Stimulated activated CD4-positive, alpha-beta T cell treated with anti-CD3 and anti-CD28 coated beads, Interleukin-12 subunit alpha, Interleukin-12 subunit beta, amount 100 ng/mL, for 24 hours (primary cell): ENCODE measurements at regions not wholly inside any gene's neighbourhood (a gene's known extent, or its start where the extent isn't known, plus 50 kb on each side); places are given as distances from the start of the nearest gene placed in this dataset.
"Not testable (repeated sequence)": the region's sequence is repeated elsewhere in the genome, so short reads cannot be mapped to it uniquely, and the experiment has no call there.

Source experiments
- DNase-seq, 2 experiments: peaks; one replicate each; pipeline ENCODE4 v3.0.0-alpha.2; 2020; ENCODE audit warnings: low read depth in 2 of 2

DNA sequence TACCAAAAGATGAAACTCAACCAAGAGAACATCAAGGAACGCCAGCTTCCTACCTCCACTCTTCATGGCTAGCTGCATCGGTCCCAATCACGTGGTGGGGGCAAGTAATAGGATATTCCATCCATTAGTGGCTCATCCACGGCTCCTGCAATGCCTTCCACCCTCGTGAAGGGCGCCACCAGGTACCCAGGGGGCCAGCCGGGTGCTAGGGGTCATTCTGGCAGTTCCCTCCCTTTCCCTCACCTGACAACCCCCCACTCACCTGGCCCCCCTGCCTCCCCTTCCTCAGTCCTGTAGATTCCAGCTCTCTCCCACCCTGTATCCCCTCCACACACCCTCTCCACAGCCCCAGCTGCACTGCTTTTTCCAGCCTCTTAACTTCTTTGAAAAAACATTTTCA is 161.9 kb downstream of the URI1 start:
- DNase-seq = no peak

DNA sequence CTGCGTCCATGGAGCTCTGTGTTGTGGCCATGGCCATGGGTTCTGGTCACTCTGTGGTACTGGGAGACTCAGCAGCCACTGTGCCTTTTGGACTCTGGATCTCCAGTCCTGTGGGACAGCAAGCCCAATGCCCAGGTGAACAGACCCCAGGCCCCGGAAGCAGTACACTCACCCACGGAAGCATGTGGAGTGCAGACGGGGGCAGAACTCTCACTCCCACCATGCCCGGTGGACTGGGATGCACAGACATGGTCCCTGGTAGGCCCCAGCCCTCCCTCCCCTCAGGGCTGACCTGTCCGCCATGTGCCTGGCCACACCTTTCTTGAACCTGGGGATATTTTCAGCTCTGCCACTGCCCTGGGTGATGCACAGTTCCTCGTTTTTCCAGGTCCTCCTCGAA is 163.3 kb downstream of the URI1 start:
- no peak for DNase-seq

DNA sequence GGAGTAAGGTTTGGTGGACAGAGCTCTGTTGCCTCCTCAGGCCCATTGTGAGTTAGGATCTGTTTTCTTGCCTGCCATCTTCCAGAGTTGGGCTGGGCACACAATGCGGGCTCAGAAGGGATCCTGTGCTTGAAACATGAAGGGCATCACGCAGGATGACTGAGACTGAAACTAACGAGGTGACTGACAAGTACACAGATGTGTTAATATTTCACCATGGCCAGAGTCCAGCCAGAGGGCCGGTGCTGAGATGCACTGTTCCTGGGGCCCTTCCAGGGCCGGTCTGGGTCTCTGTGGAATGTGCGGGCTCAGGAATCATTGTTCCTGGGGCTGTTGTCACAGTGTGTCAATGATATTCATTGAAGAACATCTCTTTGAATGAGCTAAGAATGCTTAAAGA is 163.7 kb downstream of the URI1 start:
- no peak for DNase-seq

DNA sequence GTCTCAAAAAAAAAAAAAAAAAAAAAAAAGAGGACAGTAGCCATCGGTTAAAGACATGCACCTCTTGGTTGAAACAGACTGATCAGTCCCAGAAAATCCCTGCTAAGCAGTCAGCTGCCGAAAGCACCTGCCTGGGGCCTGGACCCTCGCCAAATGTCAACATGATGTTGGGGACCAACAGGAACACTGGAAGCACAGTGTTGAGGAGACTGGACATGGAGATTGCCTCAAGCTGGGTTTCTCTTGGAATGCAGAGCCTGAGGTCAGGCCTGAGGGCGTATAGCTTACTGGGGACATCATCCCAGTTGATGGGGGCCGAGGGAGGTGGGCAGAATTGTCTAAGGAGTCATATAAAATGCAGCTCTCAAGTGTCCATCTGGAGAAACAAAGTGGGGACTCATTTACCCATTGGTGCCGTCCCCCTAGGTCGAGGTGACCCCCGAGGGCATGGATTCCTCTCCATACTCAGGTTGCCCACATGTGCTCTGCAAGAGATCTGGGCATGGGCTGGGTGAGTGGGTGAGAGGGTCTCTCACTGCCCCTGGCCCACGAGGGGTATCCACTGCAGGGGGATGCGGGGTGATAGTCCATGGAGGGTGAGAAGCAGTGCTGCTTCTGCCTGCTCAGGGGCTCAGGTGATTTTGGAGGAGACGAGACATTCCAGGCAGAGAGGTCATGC is 164.5 kb downstream of the URI1 start:
- DNase-seq = no peak

DNA sequence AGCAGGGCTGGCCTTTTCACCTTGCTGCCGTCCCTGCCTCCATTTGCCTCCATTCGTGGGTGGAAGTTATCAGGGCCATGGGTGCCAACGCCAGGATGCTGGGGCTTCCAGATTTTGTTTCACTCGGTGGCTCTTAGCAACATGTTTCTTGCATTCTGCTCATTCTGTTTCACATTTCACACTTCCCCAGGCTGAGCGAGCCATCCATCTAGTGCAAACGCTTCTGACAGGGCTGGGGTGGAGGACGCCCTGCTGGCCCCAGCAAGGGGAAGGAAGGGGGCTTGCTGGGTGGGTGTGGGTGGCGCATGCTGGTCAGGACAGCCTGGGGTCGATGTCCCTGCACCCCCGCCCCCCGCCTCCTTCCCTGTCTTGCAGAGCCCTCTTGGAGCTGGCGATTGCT is 165.2 kb downstream of the URI1 start:
- no peak for DNase-seq

DNA sequence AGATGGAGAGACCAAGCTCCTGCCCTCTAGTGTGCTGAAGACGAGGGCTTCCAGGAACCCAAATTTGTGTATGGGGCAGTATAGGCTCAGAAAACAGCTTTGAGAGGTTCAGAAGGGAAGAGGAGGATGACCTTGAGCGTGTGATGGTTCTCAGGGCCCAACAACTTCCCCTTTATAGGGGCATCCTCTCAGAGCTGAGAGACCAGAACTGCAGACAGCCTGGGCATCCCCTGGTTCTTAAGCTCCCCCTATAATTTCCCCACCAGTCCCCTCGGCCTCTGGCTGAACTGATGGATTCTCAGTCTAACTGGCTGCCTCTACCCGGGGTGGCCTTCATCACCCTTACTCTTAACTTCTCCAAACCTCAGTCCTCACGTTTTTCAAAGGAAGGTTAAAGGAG is 167.5 kb downstream of the URI1 start:
- DNase-seq = no peak

DNA sequence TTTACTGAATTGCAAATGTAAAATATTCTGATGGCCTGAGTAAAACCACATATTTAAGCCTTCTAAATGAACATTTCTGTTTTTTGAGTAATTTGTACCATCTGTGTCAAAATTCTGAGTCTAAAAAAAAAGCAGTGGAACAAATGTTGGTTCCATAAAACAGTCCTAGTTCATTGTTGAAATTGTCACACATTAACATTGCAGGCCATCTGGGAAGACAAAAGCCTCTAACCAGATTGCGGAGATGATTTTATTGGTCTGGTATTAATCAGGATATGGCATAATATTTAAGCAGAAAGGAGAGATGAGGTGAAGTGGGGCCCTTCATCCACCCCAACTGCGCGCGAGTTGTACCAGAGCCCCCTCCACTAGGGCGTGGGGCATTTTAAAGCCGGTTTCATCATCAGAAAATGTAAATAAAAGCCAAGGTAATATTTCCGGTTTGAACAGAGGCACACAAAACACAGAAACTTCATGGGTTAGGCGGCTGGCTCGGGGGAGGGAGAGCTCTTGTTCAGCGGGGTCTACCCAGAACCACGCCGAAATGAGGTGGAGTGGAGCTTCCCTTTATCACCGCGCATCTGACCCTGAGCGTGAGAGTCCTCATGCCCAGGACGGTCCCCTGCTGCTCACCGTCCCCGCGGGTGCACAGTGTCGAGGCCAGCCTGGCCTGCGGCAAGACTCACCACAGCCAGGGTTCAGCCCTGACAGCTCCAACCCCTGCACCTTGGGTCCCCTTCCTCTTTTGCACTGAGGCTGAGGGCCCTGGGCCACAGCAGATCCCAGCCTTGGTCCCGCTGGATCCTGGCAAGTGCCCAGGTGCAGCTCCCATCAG is 169.2 kb downstream of the URI1 start:
- no peak for DNase-seq

DNA sequence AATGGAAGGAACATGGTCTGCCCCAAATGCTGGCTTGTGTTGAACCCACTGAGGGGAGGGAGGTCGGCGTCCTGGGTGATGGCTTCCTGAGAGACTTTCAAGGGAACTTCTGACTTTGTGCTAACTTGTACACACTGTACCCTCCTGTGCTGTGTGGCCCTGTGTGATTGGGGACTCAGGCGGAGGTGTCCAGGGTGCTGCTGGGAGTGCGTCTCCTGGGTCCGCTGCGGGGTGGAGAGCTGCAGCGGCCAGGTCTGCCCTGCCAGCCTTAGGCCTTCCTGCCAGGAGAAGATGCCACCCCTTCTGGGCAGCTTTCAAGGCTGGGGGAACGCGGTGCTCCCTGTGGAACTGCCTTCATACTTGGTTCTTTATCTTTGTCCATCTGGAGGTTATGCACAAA is 170.1 kb downstream of the URI1 start:
- no peak for DNase-seq

DNA sequence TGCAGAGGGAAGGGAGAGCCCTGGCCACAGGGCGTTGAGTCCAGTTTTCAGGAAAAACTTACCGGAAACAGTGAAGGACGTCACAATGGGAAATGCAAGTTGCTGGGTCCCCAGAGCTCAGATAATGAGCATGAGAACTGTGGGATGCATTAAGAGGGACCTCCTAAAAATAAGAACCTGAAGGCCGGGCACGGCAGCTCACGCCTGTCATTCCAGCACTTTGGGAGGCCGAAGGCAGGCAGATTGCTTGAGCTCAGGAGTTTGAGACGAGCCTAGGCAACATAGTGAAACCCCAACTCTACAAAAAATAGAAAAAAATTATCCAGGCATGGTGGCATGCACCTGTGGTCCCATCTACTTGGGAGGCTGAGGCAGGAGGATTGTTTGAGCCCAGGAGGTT is 170.6 kb downstream of the URI1 start:
- DNase-seq = no peak

DNA sequence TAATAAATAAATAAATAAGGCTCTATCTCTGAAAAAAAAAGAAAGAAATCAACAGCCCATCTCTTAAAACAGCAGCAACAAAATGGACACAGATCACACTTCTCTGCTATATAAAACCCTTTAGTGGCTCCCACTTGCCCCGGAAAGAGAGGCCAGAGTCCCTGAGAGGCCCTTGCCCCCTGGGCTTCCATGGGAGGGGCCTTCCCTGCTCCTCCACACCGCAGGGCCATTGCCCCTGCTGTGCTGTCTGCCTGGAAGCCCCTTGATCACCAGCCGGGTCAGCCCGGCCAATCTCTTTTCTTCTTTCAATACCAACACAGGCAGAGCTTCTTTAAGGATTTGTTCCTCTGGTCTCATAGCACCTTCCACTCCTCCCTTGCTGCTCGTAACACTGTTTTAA is 171.1 kb downstream of the URI1 start:
- DNase-seq = no peak

DNA sequence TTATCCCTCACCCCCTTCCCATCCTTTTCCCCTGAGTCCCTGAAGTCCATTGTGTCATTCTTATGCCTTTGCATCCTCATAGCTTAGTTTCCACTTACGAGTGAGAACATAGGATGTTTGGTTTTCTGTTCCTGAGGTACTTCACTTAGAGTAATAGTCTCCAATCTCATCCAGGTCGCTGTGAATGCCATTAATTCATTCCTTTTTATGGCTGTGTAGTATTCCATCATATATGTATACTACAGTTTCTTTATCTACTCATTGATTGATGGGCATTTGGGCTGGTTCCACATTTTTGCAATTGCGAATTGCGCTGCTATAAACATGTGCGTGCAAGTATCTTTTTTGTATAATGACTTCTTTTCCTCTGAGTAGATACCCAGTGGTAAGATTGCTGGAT is 172.1 kb downstream of the URI1 start:
- DNase-seq = not testable (repeated sequence)

DNA sequence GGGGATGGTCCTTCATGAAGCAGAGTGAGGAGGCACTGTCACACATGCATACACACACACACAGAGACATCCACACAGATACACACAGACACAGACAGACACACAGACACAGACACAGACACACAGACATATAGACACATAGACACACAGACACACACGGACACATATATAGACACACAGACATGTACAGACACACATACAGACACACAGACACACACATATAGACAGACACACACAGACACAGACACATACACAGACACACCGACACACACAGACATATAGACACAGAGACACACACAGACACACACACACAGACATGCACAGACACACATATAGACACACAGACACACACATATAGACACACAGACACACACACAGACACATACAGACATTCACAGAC is 173.9 kb downstream of the URI1 start:
- DNase-seq = no peak

DNA sequence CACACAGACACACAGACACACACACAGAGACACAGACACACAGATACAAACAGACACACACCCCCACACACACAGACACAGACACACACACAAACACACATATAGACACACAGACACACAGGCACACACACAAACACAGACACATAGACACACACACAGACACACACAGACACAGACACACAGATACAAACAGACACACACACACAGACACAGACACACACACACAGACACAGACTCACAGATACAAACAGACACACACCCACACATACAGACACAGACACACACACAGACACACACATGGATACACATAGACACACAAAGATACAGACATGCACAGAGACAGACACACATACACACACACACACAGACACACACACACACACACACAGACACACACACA is 174.5 kb downstream of the URI1 start:
- DNase-seq = no peak

DNA sequence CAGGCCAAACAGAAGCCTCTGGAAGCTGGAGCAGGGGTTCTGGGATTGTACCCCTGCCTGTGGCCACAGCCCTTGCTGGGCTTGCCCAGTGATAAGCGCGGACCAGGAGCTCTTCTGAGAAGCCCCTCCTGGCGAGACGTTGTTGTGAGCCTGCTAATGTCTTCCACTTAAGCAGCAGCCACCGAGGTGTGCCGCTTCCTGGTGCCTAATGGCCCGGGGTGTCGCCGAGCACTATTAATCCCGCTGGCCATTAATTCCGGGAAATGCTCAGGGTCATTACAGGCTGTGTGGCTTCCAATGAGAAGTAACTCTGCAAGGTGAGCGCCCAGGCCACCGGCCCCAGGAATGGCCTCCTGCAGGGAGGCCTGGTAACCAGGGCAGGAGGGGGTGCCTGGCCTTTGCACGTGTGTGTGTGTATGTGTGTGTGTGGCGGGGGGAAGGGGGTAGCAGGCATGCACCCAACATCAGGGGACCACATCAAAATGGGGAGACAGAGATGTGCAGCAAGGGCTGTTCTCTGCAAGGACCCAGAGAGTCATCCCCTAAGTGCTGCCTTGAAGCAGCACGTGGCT is 175.0 kb downstream of the URI1 start:
- no peak for DNase-seq

DNA sequence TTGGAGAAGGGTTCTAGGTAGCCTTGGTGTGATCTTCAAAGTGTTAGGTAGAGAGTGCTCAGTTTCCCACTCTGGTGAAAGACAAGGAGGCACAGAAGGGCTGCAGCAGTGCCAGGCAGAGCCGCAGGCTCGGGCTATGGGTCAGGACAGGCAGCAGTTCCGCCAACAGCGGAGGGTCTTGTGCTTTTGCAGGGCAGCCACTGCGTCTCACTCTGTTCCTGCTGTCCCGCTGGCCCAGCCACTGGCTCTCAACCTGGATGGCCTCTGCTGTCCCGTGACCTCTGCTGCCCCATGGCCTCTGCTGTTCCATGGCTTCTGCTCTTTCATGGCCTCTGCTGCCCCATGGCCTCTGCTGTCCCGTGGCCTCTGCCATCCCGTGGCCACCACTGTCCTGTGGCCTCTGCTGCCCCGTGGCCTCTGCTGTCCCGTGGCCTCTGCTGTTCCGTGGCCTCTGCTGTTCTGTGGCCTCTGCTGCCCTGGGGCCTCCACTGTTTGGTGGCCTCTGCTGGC is 175.7 kb downstream of the URI1 start:
- DNase-seq = no peak

DNA sequence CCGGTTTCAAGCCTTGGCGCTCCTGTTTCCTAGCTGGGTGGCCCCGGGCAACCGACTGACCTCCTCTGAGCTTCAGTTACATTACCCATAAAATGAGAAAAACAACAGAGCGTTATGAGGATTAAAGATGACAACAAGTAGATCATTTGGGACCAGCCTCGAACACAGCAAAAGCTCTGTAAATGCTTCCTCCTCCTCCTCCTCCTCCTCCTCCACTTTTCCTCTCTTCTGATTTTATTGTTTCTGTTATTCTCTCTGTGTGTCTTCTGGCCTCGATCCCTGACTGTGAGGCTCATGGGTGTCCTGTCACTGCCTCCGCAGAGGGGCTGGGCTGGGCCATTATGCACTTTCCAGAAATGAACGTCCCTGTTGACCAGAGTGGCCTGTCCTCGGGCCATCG is 176.2 kb downstream of the URI1 start:
- no peak for DNase-seq

DNA sequence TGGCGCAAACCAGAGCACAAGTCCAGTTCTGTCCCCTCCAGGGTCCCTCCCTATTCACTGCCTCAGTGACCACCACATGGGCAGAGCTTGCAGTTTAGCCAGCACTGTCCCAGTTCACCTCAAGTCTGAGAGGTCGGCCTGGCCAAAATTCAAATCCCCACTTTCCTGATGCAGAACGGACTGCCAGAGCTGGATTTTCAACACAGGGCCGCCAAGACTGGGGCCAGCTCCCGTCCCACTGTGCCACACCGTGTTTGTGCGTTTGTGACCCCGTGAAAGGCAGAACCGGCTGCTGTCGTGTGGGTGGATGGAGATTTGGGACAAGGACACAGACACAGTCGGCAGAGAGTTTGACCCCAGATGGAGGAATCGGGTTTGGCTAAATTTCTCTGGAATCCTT is 176.7 kb downstream of the URI1 start:
- DNase-seq = no peak

DNA sequence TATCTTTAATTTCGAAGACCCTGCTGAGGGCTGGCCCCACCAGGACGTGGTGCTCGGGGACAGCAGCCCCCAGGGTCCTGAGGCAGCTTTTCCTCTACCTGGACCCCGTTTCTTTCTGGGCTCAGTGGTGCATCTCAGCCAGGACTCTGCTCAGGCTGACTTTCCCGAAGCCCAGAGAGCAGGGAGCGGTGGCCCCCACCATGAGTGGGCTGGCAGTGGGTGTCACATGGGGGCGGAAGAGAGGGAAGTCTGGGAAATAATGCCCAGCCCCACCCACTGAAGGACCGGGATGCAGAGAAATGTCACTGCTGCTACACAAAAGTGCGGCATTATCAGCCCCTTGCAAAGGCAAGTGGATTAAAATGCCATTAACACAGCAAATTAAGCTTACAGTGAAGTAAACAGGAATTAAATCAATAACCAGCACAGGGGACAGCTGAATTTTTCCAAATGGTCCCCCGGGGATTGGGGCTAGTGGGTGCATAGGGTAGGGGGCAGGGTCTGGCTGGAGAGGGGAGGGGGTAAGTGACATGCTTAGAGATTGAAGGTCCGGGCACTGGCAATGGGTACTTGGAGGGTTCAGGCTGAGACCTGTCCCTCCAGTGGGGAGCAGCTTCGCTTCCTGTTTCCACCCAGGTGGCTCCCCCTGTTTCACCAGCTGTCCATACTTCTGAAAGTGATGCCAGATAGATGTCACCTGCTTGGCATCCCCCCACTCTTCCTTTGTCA is 177.3 kb downstream of the URI1 start:
- no peak for DNase-seq

DNA sequence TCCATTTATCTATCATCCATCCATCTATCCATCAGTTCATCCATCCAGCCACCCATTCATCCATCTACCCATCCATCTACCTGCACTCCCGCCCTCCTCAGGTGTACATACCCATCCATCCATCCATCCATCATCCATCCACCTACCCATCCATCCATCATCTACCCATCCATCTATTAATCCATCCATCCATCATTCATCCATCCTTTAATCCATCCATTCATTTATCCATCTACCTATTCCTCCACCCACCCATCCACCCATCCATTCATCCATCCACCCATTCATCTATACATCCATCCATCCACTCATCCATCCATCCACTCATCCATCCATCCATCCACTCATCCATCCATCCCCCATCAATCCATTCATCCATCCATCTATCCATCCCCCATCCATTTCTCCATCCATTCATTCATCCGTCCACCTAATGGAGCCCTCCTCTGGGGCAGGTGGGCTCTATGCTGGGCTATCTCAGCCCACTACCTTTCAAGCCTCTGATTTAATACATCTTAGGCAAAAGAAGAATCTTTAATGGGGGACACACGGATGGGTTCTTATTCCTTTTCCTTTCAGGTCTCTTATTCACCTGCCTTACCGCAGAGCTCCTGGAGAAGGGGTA is 178.9 kb downstream of the URI1 start:
- no peak for DNase-seq

DNA sequence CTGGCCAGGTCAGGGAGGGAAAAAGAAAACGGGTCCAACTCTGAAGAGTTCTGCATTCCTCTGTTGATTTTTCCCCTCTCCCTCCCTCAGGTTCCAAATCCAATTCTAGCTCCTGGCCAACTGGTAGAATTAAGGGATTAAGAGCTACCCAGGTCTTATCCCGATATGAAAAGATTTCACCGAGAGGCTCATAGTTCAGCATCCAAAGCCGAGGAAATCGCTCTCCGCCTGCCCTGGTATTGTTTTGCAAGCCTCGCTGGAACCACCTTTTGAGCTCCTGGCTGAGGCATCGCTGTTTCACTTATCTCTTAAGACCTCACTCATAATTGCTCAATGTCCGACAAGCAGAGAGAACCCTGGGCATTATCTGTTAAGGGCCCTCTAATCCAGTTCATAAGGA is 180.4 kb downstream of the URI1 start:
- DNase-seq = no peak

DNA sequence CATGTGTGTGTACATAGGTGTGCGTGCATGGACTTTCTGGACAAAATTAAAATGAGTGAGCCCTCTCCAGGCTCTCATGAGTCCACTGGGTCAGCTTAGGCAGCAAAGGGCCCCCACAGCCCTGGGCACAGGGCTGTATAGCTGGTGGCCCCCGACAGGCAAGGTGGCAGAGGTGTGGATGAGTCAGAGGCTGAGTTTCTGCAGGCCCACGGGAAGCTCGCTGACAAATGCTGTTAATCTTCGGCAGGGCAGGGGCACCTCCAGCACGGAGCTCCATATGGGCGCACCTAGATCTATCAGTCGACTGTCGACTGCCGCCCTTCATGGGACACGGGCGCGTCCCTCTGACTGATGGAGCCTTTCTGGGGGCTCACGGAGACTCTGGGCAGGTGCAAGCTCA is 181.1 kb downstream of the URI1 start:
- no peak for DNase-seq

DNA sequence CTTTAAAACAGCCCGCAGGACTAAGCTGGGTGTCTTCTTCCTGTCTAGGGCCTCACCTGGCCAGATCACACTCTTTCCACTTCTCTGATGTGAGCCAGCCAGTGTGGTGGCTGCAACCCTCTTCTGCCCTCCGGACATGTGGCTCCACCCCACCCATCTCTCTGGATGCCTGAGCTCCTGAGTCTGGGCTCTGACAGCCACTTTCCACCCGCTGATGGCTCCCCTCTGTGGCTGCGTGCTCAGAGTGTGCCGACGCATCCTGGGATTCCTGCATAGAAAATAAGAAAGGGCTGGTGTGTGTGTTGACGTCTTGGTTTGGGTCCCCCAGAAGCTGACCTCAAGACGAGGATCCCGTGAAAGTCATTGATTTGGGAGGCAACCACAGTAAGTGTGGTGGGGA is 181.6 kb downstream of the URI1 start:
- no peak for DNase-seq
